ENCODE measurements at regions not wholly inside any gene's neighbourhood (a gene's known extent, or its start where the extent isn't known, plus 50 kb on each side); places are given as distances from the start of the nearest gene placed in this dataset.

DNA sequence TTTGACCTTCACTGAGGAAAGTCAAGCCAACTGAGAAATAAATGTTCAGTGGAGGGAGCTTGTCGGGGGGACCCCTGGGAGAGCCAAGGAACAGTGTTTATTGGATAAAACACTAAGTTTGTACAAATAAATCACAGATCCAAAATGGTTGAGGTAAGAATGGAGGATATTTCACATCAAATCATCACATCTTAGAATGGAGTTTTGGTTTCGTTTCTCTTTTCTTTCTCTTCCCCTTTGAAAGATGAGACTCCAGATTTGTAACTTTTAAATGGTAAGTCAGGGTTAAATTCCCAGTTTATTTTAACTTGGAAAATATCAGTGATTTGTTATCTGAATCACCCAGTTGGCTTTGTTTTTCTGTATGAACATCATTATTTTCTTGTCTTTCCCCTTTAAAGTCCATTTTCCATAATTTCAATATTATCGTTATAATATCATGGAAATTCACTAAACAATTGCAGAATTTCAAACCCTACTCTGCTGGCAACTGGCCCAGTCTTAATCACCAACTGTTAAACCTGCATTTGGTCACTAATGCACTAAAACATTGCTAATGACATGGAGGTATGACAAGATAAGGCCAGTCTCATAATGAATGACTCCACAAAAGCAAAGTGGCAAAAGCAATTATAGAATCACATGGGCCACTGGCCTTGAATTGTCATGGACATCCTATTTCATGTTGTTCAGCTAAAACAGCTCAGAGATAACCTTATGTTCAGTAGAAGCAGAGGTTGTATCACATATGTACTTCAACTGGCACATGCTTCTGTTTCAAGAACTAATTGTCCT is 295.1 kb downstream of the SHOX2 start:
- no peak for DNase-seq (ENCODE audit: low read depth in 1 of 2, low spot score in 1 of 2)

DNA sequence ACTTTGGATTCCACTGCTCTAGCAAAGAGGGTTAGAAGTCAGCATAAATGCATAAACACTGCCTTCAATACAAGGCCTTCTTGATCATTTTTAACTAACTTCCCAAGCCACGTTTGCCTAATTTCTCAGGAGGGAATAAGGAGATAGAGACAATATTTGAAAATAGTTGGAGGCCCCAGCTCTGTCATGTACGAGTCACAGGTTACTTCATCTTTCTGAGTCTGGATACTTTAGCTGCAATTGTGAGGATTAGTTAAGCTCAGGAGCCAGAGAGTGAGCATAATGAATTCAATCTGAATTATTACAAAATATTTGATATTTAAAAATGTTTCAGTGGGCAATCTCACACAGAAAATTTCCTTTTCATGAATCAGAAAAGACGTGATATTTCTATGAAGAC is 298.9 kb downstream of the SHOX2 start:
- DNase-seq (ENCODE audit: low read depth in 1 of 2, low spot score in 1 of 2) = no peak

GRCh38 chr3:157805538-157805937 is 300.7 kb downstream of the SHOX2 start:
- DNase-seq (ENCODE audit: low read depth in 1 of 2, low spot score in 1 of 2) = no peak

DNA sequence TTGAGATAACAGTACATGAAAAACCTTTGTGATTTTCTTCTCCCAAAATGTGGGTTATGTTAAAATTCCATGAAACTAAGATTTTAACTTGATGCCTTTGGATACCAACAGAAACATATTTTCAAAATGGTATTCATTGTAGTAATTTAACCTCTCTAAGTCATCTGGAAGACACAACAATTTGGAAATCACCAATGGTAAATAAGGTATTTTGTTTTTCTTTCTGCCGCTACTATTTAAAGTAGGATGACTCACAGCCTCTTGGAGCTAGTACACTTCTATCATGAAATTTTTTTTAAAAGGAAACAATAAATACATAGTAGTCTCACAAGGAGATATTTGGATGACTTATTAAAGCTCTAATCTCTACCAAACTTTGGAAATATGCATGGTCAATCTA is 291.6 kb upstream of the VEPH1 start:
- DNase-seq (ENCODE audit: low read depth in 1 of 2, low spot score in 1 of 2) = no peak

GRCh38 chr3:157793745-157794144 is 290.5 kb upstream of the VEPH1 start:
- DNase-seq (ENCODE audit: low read depth in 1 of 2, low spot score in 1 of 2) = no peak

DNA sequence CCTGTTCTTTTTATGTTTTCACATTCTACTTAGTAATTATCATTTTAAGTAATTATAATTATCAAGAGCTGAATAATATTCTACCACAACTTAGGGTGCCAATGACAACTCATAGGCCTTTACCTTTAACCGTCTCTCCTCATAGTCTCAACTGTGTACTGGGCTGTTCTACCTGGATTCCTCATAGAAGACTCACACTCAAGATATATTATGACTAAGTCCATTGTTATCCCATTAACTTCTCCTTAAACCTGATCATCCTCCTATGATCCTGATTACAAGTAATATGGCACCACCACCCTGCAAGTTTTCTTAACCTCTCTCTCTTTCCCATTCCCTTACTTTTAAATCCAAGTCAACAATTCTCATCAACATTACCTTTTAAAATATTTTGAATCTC is 285.9 kb upstream of the VEPH1 start:
- no peak for DNase-seq (ENCODE audit: low read depth in 1 of 2, low spot score in 1 of 2)

- no peak for DNase-seq (ENCODE audit: low read depth in 1 of 2, low spot score in 1 of 2)
These were observed 283.4 kb upstream of the VEPH1 start for GRCh38 chr3:157786618-157787017.

GRCh38 chr3:157786211-157786610 is 283.0 kb upstream of the VEPH1 start:
- DNase-seq (ENCODE audit: low read depth in 1 of 2, low spot score in 1 of 2) = no peak

DNA sequence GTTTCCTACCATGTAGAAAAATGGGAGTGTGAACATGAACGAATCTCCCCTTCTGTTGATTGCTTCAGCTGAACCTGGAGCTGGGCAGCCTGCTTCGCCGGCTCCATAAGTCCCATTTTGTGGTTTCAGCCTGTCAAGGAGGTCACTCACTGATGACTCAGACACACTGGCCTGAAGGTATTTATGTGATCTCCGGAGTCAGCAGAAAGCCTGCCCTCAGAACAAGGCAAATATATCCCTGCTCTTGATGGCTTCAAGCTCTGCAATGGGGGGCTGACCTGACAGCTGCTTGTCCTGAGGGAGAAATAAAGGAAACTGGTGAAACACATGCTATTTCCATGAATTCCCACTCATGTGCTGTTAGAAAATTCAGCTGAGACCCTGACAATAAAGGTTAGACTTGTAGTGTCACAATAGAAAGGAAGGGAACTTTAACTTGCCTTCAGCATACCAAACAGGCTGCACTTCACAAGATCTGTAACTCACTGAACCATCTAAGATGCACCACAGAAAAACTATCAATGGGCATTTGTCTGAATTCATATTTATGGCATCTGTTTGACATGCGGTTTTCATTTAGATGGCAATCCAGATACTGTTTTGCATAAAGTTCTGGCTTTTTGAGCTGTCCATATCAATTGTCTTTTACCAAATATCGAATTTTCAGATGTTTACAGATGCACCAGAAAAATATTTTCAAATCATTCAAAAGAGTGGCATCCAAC is 282.0 kb upstream of the VEPH1 start:
- DNase-seq (ENCODE audit: low read depth in 1 of 2, low spot score in 1 of 2) = no peak

- DNase-seq (ENCODE audit: low read depth in 1 of 2, low spot score in 1 of 2) = no peak
These were observed 279.0 kb upstream of the VEPH1 start for GRCh38 chr3:157782236-157782635.

- DNase-seq (ENCODE audit: low read depth in 1 of 2, low spot score in 1 of 2) = no peak
These were observed 273.6 kb upstream of the VEPH1 start for GRCh38 chr3:157776861-157777260.

GRCh38 chr3:157775446-157775845 is 272.2 kb upstream of the VEPH1 start:
- DNase-seq (ENCODE audit: low read depth in 1 of 2, low spot score in 1 of 2) = no peak

GRCh38 chr3:157769378-157769777 is 266.2 kb upstream of the VEPH1 start:
- DNase-seq (ENCODE audit: low read depth in 1 of 2, low spot score in 1 of 2) = no peak

- no peak for DNase-seq (ENCODE audit: low read depth in 1 of 2, low spot score in 1 of 2)
These were observed 264.4 kb upstream of the VEPH1 start for GRCh38 chr3:157767607-157768006.

GRCh38 chr3:157763644-157764043 is 260.4 kb upstream of the VEPH1 start:
- no peak for DNase-seq (ENCODE audit: low read depth in 1 of 2, low spot score in 1 of 2)

DNA sequence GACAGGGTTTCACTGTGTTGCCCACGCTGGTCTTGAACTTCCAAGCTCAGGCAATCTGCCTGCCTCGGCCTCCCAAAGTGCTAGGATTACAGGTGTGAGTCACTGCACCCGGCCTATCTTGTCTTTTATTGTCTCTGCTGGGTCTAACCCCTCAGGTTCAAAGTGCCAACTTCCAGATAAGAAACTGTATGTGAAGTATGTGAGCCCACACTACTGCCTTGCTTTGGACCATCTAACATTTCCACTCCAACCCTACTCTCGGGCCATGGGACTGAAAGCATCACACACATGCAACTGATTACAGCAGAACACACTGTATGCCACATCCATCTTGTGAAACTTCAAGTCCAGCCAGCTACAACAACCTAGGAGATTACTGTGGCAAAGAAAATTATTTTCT is 256.1 kb upstream of the VEPH1 start:
- no peak for DNase-seq (ENCODE audit: low read depth in 1 of 2, low spot score in 1 of 2)

DNA sequence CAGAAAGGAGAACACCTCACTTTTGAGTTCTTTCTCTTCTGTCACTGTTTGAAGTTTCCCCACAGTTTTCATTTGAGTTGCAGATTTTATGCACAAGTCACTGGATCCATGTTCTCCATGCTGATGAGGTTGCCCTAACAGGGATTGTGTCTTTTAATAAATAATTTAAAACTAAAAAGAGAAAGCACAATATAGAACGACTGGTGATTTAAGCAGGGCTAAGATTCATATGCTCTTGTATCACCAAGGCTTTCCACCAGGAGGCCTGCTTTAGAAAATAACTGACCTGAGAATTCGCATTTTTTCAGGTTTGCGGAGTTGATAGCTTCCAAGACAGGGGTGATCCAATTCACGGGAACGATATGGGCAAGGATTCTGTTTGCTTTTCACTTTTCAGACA is 252.0 kb upstream of the VEPH1 start:
- no peak for DNase-seq (ENCODE audit: low read depth in 1 of 2, low spot score in 1 of 2)

GRCh38 chr3:157754451-157754850 is 251.2 kb upstream of the VEPH1 start:
- DNase-seq (ENCODE audit: low read depth in 1 of 2, low spot score in 1 of 2) = no peak

DNA sequence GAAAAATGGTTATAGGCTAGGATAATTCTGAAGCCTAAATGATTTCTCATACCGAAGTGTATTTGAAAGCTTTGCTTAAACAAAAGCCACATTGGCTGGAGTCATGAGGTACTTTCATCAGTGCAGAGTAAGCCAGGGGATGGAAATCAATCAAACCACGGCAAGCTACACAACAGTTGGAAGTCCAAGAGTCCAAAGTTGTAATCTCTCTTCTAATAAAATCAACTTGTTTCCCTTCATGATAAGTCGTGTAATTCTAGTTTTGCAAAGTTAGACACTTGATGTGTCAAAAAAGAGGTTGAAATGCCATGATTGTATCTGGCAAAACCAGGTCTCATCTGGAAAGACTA is 250.5 kb upstream of the VEPH1 start:
- no peak for DNase-seq (ENCODE audit: low read depth in 1 of 2, low spot score in 1 of 2)

DNA sequence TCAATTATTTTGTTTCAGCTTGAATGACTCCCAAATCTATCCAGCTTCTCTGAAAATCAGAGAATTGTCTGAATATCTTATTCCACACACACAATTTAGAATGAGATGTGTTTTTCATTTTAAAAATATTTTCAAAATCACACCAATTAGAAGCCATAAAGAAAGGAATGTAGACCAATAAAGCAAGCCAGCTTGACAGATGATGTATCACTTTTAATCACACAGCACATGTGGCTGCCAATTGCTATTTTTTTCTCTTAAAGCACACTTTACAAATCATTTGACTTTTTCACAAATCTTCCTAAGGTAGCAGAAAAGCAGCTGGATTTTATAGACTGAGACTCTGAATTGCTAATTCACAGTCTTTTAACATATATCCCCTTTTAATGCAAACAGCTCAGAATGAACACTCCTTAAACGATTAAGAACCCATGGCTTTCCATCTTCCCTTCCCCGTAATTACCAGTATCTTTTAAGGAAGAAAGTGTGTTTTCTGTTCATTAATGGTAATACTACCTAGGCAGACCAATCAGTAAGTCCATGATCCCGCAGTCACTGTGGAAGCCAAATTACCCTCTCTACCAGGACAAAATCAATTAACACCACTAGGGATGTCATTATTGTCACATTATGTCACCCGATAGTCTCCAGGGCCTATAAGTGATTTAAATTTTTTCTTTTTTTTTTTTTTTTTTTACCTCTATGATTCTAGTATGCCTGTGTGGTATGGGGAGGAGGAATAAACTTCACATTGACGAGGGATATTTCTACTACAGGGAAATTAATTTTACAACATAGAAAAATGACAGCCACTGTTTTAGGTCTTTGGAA is 250.0 kb upstream of the VEPH1 start:
- no peak for DNase-seq (ENCODE audit: low read depth in 1 of 2, low spot score in 1 of 2)

DNA sequence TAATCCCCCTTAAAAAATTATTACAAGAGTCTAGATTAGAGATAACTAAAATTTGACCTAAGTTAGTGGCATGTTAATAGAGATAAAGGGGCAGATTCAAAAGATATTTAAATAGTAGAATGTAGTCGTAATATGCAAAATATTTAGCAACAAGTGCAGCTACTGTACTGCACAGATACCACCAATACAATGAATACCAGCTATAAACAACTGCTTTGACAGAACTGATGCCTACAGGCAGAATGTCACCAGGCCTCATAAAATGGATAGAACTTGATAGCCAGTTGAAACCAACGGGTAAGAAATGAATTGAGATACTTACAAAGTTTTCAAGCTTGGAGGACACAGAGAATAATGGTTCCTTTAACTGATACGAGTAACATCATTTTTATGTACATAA is 249.3 kb upstream of the VEPH1 start:
- DNase-seq (ENCODE audit: low read depth in 1 of 2, low spot score in 1 of 2) = no peak

DNA sequence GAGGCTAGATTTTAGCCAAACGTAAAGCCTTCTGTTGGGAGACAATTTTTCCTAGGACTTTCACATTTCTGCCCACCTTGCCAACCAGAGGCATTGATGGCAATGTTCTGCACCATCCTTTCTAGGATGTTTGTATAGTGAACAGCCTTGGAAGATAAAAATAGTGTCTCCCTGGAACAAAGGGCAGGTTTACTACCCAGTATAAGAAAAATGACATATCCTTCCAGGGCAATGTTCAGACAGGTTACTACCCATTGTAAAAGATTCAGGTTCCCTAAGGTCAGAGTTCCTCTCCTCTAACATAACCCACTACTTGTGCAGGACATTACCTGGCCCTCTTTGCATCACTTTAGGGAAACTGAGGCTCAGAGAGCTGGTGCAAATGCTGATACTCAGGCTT is 248.2 kb upstream of the VEPH1 start:
- DNase-seq (ENCODE audit: low read depth in 1 of 2, low spot score in 1 of 2) = no peak

Data from stimulated activated CD4-positive, alpha-beta T cell treated with anti-CD3 and anti-CD28 coated beads, Interleukin-15, amount 100 ng/mL, for 1 hour (primary cell).